ENCODE measurements at regions not wholly inside any gene's neighbourhood (a gene's known extent, or its start where the extent isn't known, plus 50 kb on each side); places are given as distances from the start of the nearest gene placed in this dataset.

GRCh38 chr6:12224251-12224650, 65.9 kb upstream of the EDN1 start:
- TF ChIP-seq POLR2A (IDR thresholded peaks at IDR 0.05), result no peak
- TF ChIP-seq CTCF (IDR thresholded peaks at IDR 0.05), result no peak

Data from prostate gland (tissue), 2 donors.